ENCODE measurements at regions not wholly inside any gene's neighbourhood (a gene's known extent, or its start where the extent isn't known, plus 50 kb on each side); places are given as distances from the start of the nearest gene placed in this dataset.

DNA sequence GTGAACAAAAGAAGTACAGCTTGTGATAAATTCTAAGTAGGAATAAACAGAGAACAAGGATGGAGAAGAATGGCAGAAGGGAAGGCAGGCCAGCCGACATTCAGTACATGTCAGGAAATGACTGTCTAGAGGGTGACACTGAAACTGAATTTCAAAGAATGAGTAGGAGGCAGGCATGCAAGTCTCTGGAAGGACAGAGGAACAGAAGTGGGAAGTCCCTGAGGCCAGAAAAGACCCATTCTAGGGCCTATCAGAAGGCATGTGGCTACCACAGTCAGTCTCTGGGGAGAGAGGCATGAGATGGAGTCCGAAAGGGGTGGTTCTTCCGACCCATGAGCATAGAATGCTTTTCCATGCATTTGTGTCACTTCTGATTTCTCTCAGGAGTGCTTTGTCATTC is 243.5 kb upstream of the UBE2E2 start:
- H3K79me2 ChIP-seq (ENCODE audit: control insufficient read depth, insufficient read depth, low read length), result no peaks in the 10 kb centered on the region
- FAIRE-seq, result no peak
- H3K4me3 ChIP-seq, result no peak overlapping the region
- no peaks in the 10 kb centered on the region for H3K36me3 ChIP-seq (ENCODE audit: control insufficient read depth, insufficient read depth, low read length)
- in situ Hi-C loops (cut with MboI), result no loop called here
- BruUV-seq (replicated peaks), result no TSS peak
- DNase-seq (ENCODE audit: extremely low read depth in 1 of 4, low spot score in 3 of 4), result no peak
- H2AFZ ChIP-seq (ENCODE audit: low read depth, low read length), result no peak overlapping the region
- H3K9me1 ChIP-seq (ENCODE audit: control insufficient read depth, insufficient read depth, low read length), result no peaks in the 10 kb centered on the region
- H3K9ac ChIP-seq (ENCODE audit: insufficient read depth in 1 of 2, low read depth in 2 of 2, low read length in 2 of 2), result no peak overlapping the region
- no peaks in the 10 kb centered on the region for H3K4me1 ChIP-seq (replicated peaks in 1 of 2; ENCODE audit: control insufficient read depth in 2 of 2, insufficient read depth in 2 of 2, low read length in 2 of 2)
- H3K9me3 ChIP-seq (replicated peaks; ENCODE audit: control insufficient read depth, insufficient read depth, low read depth, low read length), result peaks cover 1% of the 10 kb centered on the region; the same call in 1 of the 2 replicates
- H3K27ac ChIP-seq (ENCODE audit: extremely low read depth, low read depth, low read length), result no peak overlapping the region
- POLR2A ChIA-PET, result no interaction called here
- H3K4me2 ChIP-seq (ENCODE audit: insufficient read depth, low read length), result no peak overlapping the region
- intact Hi-C loops (cut with micrococcal nuclease), result no loop called here
- TF ChIP-seq, protein P1, sequence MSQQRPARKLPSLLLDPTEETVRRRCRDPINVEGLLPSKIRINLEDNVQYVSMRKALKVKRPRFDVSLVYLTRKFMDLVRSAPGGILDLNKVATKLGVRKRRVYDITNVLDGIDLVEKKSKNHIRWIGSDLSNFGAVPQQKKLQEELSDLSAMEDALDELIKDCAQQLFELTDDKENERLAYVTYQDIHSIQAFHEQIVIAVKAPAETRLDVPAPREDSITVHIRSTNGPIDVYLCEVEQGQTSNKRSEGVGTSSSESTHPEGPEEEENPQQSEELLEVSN (IDR thresholded peaks at IDR 0.05; ENCODE audit: borderline replicate concordance in 1 of 2, extremely low read depth in 1 of 2, insufficient read depth in 1 of 2, insufficient read length in 1 of 2, low read depth in 1 of 2, low read length in 1 of 2, poor library complexity in 1 of 2, severe bottlenecking in 1 of 2), result no peak
- TF ChIP-seq, protein P2, sequence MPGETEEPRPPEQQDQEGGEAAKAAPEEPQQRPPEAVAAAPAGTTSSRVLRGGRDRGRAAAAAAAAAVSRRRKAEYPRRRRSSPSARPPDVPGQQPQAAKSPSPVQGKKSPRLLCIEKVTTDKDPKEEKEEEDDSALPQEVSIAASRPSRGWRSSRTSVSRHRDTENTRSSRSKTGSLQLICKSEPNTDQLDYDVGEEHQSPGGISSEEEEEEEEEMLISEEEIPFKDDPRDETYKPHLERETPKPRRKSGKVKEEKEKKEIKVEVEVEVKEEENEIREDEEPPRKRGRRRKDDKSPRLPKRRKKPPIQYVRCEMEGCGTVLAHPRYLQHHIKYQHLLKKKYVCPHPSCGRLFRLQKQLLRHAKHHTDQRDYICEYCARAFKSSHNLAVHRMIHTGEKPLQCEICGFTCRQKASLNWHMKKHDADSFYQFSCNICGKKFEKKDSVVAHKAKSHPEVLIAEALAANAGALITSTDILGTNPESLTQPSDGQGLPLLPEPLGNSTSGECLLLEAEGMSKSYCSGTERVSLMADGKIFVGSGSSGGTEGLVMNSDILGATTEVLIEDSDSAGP (CRISPR knock-in tag; IDR thresholded peaks at IDR 0.05), result no peak
- TF ChIP-seq NCOA2 (IDR thresholded peaks at IDR 0.05; ENCODE audit: partially characterized antibody in 2 of 2), result no peak
- no peak for TF ChIP-seq ETV6 (IDR thresholded peaks at IDR 0.05; ENCODE audit: borderline replicate concordance in 1 of 2, low read depth in 2 of 2, low read length in 1 of 2)
- no peak for TF ChIP-seq ETV6 (CRISPR knock-in tag; IDR thresholded peaks at IDR 0.05; ENCODE audit: borderline replicate concordance)
- no peak for TF ChIP-seq NCOA6 (IDR thresholded peaks at IDR 0.05)
- no peak for TF ChIP-seq TAF7 (tag; IDR thresholded peaks at IDR 0.05)
- TF ChIP-seq PML (IDR thresholded peaks at IDR 0.05; ENCODE audit: low read length), result no peak
- no peak for TF ChIP-seq SRSF7 (optimal IDR thresholded peaks at IDR 0.05; ENCODE audit: low read depth, low read length)
- TF ChIP-seq, protein P3, sequence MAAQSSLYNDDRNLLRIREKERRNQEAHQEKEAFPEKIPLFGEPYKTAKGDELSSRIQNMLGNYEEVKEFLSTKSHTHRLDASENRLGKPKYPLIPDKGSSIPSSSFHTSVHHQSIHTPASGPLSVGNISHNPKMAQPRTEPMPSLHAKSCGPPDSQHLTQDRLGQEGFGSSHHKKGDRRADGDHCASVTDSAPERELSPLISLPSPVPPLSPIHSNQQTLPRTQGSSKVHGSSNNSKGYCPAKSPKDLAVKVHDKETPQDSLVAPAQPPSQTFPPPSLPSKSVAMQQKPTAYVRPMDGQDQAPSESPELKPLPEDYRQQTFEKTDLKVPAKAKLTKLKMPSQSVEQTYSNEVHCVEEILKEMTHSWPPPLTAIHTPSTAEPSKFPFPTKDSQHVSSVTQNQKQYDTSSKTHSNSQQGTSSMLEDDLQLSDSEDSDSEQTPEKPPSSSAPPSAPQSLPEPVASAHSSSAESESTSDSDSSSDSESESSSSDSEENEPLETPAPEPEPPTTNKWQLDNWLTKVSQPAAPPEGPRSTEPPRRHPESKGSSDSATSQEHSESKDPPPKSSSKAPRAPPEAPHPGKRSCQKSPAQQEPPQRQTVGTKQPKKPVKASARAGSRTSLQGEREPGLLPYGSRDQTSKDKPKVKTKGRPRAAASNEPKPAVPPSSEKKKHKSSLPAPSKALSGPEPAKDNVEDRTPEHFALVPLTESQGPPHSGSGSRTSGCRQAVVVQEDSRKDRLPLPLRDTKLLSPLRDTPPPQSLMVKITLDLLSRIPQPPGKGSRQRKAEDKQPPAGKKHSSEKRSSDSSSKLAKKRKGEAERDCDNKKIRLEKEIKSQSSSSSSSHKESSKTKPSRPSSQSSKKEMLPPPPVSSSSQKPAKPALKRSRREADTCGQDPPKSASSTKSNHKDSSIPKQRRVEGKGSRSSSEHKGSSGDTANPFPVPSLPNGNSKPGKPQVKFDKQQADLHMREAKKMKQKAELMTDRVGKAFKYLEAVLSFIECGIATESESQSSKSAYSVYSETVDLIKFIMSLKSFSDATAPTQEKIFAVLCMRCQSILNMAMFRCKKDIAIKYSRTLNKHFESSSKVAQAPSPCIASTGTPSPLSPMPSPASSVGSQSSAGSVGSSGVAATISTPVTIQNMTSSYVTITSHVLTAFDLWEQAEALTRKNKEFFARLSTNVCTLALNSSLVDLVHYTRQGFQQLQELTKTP (IDR thresholded peaks at IDR 0.05; ENCODE audit: low read depth in 1 of 2, partially characterized antibody in 2 of 2), result no peak
- TF ChIP-seq, protein P4, sequence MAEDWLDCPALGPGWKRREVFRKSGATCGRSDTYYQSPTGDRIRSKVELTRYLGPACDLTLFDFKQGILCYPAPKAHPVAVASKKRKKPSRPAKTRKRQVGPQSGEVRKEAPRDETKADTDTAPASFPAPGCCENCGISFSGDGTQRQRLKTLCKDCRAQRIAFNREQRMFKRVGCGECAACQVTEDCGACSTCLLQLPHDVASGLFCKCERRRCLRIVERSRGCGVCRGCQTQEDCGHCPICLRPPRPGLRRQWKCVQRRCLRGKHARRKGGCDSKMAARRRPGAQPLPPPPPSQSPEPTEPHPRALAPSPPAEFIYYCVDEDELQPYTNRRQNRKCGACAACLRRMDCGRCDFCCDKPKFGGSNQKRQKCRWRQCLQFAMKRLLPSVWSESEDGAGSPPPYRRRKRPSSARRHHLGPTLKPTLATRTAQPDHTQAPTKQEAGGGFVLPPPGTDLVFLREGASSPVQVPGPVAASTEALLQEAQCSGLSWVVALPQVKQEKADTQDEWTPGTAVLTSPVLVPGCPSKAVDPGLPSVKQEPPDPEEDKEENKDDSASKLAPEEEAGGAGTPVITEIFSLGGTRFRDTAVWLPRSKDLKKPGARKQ (CRISPR knock-in tag; IDR thresholded peaks at IDR 0.05), result no peak
- CTCF ChIA-PET (ENCODE audit: low intra/inter-chr PET ratio), result no interaction called here
- H4K20me1 ChIP-seq (replicated peaks; ENCODE audit: control insufficient read depth, insufficient read depth, low read length), result no peaks in the 10 kb centered on the region
- H3K27me3 ChIP-seq (ENCODE audit: control insufficient read depth in 2 of 2, insufficient read depth in 2 of 2, low read length in 2 of 2), result no peaks in the 10 kb centered on the region
- no peak for ATAC-seq
- WGBS (ENCODE audit: insufficient coverage, low coverage, missing lambda C conversion rate), result 2% methylated on average over 3 of the region's 3 CpGs
